GM19452 (cell line): ENCODE measurements at regions not wholly inside any gene's neighbourhood (a gene's known extent, or its start where the extent isn't known, plus 50 kb on each side); places are given as distances from the start of the nearest gene placed in this dataset.

Experiments used
- ATAC-seq: cut with Tn5 transposase; IDR thresholded peaks from one replicate; pipeline ENCODE4 v1.9.1; 2021; ENCODE audit not compliant: unreplicated experiment

DNA sequence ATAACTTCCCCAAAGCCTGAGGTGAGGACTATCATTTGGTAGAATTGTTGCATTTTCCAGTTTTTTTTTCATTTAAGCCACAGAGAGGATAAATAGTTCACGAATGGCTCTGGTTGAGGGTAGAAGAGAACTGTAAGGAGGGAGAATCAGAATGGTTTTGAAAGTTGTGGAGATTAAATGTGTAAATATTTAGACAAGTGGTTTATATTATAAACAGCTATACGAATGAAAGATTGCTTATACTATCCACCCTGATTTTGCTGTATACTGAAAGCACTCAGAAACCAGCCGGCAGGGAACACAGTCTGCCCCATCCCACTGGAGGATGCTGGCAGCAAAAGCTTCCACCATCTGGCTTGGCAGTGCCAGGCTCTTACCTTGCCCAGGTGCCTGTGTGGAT is 341.1 kb downstream of the RAPGEF2 start:
- no peak for ATAC-seq

DNA sequence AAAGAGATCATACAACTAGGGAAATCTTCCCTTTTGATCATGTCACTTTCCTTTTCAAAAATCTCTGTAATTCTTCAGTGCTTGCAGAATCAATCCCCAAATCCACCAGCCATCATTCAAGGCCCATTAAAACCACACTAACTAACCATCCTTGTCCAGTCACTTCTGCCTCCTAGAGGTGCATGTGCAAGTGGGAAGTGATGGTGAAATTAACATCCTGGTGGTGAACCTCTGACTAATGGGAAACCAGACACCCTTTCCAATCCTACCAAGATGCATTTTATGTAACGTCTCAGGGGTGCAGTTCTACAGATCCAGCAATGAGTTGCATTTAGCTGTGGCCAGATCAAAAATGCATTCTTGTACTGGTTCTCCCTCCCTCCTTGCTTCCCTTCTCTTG is 341.8 kb downstream of the RAPGEF2 start:
- ATAC-seq = no peak

DNA sequence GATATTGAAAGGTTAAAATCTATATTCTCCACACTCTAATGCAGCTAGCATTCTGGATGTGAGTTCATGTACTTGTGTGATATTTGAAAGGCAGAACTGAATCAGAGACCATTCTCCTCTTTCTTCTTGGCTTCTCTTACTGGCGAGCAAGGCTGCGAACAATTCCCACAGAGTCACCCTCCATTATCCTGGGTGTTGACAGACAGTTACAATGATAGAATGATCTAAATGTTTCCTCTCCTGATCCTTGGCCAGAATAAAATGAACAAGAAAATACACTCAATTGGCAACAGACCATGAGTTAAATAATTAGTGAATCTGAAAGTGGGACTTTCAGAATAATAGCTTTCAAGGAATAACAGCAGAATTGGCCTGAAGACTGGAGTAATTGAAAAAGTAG is 342.8 kb downstream of the RAPGEF2 start:
- no peak for ATAC-seq

DNA sequence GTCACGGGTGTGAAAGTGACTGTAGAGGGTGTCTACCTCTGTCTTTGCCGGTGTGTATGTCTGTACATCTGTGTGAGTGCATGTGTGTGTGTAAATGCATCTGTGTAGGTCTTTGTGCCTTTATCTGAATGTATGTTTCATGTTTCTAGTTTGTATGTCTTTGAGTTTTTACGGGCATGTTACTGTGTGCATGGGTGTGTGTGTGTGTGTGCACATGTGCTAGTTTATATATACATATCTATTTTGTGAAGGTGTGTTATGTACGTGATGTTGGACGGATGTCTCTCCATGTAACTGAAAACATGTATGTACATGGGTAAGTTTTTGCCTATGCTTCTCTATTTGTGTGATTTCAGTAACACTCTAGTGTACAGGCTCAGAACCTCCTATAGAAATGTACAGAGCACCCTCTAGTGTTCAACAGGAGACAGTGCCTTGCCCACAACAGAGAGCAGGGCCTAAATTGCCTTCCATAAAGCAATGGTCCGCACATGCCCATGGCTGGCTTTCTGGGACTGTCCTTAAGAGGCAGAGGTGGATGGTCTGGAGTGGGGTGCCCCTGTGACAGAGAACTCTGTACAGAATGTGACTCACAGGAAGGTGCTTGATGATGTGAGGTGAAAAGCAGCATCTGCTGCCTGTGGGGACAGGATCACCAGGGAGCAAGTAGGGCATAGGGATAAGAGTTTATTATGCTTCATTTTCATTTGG is 343.5 kb downstream of the RAPGEF2 start:
- peak; percentile 97 for ATAC-seq

DNA sequence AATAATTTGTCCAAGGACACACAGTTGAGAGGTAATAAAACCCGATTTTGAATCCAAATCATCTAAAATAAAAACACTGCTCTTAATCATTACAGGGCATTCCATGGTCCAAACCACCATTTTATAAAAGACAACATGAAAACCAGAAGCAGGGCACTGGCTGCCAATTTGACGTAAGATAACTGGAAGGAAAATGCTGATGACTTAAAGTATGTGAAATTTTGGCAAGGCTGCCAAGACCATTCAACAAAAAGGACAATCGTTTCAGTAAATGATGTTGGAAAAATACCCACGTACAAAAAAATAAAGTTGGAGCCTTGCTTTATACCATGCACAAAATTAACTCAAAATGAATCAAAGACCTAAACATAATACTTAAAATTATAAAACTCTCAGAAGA is 344.4 kb downstream of the RAPGEF2 start:
- no peak for ATAC-seq

DNA sequence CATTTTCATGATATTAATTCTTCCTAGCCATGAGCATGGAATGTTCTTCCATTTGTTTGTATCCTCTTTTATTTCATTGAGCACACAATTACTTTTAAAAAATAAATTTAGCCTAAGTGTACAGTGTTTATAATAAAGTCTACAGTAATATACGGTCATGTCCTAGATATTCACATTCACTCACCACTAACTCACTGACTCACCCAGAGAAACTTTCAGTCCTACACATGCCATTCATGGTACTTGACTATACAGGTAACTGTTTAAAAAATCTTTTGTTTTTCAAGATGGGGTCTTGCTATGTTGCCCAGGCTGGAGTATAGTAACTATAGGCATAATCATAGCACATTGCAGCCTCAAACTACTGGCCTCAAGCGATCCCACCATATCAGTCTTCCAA is 348.1 kb downstream of the RAPGEF2 start:
- no peak for ATAC-seq

DNA sequence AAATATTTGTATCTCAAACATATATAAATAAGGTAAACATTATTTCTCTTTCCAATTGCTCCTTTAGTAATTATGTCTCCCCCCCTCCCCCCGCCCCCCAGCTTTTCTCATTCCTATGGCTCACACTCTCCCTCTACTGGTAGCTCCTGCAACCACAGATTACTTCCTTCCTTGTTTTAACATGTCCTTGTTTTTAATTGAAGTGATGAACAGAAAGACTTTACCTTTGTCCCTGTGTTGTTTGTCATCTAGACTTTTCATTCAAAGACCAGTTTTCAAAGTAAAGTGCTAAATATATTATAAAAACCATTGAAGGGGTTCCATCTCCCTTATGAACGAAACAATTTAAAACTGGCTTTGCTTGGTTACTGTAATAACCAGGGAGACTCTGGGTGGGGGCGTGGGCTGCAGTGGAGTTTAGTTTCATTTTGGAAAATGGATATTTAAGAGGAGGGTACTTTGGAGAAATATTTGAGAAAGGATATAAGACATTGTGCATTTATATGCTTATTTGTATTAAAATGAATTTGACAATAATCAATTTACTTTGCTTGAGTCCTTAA is 352.9 kb downstream of the RAPGEF2 start:
- ATAC-seq = peak; percentile 73

DNA sequence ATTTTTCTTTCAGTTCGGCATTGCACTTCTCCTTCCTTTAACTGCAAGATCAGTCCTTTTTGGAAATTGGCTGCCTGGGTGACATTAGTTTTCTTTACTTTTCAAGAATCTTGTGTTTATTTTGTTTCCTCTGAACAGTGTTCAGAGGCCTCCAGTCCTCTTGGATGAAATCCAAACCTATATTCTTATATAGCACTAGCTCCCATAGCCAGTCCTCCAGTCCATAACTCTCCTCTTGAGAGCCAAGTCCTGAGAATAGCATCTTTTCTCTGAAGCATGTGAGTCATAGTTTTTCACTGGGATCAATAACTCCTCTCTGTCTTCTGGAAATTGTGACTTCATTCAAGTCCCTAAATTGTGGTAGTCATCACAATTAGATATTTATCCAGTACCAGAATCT is 357.5 kb downstream of the RAPGEF2 start:
- no peak for ATAC-seq

DNA sequence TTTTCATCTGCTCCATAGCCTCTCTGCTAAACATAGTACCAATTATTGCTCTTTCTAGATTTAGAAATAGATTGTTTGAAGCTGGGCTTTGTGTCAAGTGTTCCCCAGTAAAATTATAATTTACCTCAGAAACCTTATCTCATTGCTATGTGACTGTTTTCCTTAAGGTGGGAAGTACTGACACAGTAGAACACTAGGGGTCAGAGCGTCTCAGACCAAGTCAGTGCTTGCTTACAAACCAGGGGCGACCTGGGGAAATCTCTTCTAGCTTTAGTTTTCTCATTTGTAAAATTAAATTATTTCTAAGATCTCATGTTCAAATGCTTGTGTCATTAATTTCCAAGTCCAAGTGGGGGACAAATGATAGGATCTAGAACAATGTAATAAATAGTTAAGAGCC is 360.4 kb downstream of the RAPGEF2 start:
- ATAC-seq = no peak

DNA sequence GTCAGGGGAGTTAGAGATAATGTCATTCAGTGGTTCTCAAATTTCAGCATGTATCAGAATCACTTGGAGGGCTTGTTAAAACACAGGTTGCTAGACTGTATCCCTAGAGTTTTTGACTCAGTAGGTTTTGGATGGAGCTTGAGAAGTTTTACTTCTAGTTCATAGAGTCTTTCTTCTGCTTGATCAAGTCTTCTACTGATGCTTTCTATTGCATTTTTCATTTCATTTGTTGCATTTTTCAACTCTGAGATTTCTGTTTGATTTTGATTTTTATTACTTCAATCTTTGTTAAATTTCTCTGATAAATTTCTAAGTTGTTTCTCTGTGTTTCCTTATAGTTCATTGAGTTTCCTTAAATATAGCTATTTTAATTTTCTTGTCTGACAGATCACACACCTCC is 361.4 kb downstream of the RAPGEF2 start:
- no peak for ATAC-seq

DNA sequence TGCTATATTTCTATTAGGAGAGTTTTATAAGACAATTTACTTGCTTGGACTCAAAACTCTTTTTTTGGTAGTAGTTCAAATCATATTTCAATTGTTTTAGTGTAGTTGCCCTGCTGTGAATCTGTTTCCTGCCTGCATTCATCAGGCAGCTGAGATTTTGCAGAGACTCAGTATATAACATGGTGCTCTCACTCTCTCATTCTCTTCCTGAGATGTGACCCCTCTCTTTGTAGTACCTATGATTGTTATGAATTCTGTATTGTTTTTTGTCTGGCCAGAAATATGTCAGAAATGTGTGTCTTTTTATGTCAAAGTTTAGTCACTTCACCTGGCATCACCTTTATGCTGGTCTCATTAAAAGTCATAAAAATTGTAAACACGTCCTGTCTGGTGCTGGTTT is 374.0 kb downstream of the RAPGEF2 start:
- ATAC-seq = no peak

DNA sequence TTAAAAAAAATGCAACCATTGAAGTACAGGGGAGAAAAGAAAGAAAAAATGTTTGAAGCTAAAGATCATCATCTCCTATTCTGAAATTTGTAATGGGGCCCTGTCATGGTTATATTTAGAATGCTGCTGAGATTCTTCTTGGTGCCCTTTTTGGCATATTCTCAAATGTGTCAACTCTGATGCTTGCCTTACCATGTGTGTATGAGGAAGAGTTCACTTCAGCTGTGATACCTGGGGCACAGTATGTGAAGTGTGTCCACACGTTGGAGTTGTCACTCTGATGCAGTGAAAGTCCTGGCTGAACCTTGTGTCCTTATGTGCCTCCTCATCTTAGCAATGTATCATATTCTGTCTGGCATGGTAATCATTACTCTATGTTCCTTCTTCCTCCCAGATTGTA is 377.9 kb downstream of the RAPGEF2 start:
- no peak for ATAC-seq

DNA sequence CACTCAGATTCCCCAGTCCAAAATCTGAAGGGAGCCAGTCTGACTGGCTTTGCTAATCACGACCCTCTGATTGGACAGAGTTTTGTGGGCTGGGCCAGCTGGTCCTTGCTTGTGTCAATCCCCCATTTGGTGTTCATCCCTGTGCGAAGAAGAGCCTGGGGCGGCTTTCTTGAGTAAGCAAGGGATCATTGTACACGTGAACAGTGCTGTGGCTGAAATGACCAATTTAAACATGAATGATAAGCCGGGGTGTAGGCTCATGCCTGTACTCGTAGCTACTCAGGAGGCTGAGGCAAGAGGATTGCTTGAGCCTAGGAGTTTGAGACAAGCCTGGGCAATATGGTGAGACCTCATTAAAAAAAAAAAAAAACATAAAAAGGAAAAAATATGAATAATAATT is 379.1 kb downstream of the RAPGEF2 start:
- no peak for ATAC-seq

DNA sequence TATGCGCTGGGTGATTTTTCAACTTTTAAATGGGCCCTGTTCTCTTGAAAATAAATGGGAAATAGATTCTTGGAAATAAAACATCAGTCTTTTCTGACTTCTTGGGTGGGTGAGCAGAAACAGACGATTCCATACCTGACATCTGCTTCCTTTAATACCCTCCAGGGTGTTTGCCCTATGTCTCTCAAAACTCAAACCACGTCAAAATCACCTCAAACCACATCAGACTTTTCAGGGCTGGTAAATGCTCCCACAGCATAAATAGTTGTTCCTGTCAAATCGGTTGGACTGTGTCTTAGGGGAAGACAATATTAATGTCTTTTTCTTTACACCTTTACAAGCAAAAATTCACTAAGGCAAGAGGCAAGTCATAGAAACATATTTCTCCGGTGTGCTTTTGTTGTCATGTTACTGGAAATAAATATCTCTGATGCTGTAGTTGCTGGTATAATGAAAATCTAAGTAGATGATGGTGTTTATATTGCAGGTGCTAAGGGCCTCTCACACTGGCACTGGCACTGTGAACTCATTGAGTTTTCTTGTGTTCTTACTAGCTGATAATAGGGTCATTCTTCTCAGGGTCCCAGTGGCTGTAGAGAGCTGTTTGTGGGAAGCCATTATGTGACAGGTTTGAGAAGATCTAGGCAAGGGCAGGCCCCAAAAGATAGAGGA is 380.4 kb downstream of the RAPGEF2 start:
- no peak for ATAC-seq

DNA sequence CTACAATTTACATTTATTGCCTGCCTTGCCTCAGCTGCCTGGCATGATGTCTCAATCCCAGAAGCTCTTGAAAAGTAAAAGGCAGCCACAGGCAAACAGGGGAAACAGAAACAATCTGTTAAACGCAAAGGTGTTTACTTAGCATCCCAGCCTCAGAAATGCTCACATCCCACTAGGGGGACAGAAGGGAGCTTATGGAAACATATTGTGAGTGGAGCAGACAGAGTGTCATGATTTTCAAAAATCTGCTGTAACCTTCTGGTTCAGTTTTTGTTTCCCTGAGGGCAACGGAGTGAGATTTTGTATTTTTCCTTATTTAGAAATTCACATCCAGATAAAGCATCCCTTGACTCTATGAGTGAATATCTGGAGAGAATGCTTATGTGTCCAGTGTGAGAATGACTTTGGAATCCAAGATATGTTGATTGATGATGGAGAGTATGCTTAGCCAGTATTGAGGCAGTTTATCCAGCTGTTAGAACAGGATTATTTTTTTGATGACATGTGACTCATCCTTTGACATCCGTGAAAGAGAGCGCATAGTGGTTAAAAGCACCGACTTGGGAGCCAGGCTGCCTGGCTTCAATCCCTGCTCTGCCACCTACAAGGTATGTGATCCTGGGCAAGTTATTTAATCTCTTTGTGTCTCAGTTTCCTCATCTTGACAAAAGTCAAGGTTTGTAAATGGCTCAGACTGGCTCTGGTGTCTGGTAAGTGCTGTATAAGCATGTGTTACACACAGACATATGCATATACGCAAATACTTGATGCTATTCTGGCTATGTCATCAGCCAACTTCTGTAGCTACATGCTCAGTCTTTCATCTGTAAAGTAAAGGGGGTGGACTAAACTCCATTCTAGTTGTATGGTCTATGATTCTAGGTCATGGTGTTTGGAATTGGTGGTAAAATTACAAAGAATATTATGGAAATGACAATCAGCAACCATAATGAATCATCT is 381.2 kb downstream of the RAPGEF2 start:
- no peak for ATAC-seq

DNA sequence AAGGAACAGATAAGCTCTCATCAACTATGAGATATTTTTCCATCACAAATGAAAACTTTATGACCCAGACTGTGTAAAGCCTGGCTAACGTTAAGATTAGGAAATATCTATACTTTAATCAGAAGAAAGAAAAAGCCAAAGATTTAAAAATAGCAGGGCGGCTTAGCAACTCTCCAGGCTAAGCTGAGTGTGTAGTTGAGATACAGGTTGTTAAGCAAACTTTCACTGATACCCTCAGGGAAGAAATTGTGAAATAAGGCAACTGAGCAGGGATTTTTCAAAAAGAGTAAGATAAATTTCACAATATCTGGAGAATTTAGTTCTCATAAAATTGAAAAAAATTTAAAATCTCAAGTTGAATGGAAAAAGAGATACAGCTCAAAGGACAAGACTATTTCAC is 382.0 kb downstream of the RAPGEF2 start:
- ATAC-seq = no peak

DNA sequence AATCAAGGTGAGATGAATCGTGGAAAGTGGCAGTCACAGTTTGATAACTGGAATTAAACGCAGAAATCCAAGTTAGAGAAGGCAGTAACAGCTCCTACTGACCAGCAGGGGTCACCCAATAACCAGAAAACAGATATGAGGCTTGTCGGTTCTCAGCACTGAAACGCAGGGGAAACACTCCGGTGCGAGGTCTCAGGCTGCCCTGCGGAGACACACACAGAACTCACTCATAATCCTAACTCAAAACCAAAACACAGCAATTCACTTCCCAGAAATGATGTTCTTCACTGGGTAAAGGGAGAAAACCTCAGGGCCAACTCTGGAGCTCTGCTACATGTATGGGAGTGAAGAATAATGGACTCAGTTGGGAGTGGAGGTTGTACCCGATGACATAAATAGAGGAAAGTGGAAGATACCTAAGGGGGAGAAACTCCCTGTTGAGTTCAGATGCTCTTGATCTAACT is 384.4 kb downstream of the RAPGEF2 start:
- ATAC-seq = peak; percentile 96

DNA sequence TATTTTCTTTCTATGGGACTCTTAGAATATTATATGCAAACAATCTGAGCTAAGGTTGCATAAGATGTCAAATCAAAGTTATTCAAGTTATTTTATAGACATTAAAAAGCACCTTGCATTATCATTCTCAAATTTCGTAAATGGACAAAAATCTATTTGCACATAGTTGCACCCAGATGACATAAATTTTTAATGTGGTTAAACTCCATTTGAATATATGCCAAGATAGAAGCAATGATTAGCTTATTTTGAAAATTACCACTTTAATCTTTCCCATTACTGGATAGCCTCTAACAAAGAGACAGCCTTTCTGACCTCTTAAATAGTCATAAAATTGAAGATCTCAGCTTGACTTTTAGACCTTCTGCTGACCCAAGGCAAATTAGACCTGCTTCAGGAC is 386.8 kb downstream of the RAPGEF2 start:
- ATAC-seq = no peak

DNA sequence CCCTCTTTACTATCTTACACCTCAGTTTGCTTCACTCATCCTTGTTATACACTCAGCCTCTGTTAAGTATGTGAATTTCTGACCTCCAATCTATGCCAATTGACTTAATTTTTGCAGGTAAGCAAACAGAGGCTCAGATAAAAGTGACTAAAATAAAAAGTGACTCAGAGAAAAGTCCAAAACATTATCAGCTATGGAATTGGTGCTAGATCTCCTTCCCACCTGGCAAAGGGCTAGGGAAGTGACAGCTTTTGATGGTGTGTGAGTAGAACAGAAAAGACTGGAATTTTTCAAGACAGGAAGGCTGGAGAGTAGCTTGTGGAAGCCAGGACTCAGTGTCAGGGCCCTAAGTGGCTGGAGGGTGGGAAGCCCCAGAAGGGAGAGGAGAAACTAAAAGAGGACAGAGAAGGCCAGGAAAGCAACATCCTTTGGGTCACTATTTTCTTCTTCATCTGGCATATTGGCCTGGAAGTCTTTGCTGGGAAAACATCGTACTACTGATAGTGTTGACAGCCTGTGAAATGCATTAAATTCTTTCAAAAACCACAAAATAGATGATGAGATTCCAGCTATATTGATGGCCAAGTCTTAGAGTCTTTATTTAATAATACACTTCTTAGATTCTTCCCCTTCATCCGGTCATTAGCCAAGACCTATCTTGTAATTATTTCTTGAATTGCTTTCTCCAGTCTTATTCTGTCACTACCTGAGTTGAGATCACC is 392.8 kb downstream of the RAPGEF2 start:
- no peak for ATAC-seq

DNA sequence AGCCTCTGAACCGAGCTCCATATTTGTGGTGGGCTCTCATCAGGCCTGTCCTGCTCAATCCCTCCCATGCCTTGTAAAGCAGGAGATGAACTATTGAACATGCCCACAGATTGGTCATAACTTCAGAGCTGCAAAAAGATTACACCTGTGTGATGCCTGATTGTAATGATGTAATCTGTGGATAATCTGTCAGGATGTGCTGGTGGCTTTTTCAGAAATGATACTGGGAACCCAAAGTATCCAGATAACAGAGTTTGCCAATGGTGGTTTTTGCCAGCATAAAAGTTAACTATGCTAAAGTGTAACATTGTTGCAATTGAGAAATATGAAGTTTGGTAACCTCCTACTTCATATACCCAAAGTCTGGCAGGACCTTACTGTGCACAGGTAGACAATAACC is 393.4 kb downstream of the RAPGEF2 start:
- no peak for ATAC-seq

DNA sequence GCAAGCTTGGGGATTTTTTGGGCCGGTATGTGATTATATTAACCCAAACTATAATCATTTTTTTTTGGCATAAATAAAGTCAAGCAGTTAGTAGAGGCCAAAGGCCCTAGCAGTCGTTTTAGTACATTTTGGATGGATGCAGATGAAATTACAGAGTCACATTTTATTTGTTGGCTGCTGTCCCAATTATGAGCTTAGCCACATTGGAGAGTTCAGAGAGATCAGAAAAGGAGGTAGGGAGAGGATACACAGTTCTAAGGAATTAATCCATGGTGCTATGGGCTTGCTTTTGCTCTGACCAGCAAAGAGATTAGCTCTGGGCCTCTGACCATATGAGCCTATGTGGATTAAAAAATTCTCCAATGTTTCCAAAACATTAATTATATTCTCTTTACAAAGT is 395.1 kb downstream of the RAPGEF2 start:
- ATAC-seq = no peak
